HG02938 (cell line): ENCODE measurements at regions not wholly inside any gene's neighbourhood (a gene's known extent, or its start where the extent isn't known, plus 50 kb on each side); places are given as distances from the start of the nearest gene placed in this dataset.
"Not testable (repeated sequence)": the region's sequence is repeated elsewhere in the genome, so short reads cannot be mapped to it uniquely, and the experiment has no call there.

Experiments
- ATAC-seq: cut with Tn5 transposase; IDR thresholded peaks from one replicate; pipeline ENCODE4 v1.9.1; 2021; ENCODE audit warnings: mild to moderate bottlenecking, moderate library complexity; ENCODE audit not compliant: unreplicated experiment

GRCh38 chr6:54541541-54541940, 233.3 kb downstream of the TINAG start:
- no peak for ATAC-seq

- no peak for ATAC-seq
Measured at GRCh38 chr6:54559136-54559535, 250.9 kb downstream of the TINAG start.

DNA sequence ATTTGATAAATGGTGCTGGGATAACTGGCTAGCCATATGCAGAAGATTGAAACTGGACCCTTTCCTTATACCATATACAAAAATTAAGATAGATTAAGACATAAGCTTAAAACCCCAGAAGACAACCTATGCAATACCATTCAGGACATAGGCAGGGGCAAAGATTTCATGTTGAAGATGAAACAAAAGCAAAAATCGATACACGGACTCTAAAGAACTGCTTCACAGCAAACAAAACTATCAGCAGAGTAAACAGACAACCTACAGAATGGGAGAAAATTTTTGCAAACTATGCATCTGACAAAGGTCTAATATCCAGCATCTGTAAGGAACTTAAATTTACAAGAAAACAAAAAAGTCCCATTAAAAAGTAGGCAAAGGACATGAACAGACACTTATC, 255.9 kb downstream of the TINAG start:
- not testable (repeated sequence) for ATAC-seq

DNA sequence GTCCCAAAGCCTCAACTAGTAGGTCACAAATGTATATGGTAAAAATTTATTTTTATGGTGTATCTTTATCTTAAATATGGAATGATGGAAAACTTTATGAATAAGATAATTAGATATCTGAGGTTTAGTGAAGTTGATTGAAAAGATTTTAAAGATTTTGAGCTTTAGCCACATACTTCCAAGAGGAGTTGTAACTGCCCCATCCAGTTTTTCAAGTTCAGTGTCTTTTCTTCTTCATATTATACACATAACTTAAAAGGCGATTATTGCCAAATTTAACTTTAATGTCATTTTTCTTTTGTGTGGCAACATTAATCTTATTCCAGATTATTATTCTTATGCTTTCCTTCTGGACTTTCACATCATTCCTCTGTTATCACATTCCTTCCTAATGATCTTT, 266.4 kb downstream of the TINAG start:
- no peak for ATAC-seq

DNA sequence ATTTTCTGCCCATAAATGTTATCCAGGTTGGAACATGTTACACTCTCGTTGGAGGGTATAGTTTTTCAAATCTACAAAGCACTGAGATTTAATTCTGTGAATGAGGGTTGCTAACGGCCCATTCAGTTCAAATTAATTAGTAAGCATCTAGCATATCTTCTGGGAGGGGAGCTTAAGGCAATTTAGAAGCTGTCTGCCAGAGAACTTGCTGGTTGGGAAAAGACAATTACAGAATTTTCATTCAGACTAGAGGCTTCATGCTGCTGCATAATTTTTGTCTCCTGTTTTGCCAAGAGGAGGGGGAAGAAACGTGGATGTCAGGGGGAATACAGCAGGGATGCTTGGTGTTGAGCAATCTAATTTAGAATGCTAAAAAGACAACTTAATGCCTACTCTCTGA, 268.3 kb upstream of the FAM83B start:
- ATAC-seq: no peak

GRCh38 chr6:54579011-54579410, 267.6 kb upstream of the FAM83B start:
- ATAC-seq: no peak

GRCh38 chr6:54586251-54586650, 260.3 kb upstream of the FAM83B start:
- ATAC-seq: no peak

DNA sequence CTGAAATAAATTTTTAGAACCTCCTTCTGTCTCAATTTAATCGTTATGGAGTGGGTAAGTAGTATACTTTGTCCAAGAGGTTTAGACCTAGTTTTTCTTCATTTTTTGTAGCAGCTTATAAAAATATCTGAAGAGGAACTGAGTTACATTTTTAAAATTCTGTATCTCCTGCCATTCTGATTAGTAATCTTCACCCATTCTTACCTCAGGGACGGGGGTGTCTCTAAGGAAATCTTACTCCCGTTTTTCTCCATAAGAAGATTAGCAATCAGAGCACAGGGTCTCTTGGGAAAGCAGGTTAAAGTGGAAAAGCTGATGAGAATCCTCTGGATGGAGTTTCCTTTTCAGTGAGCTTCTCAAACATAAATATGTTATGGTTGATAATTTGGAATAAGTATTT, 259.3 kb upstream of the FAM83B start:
- no peak for ATAC-seq

DNA sequence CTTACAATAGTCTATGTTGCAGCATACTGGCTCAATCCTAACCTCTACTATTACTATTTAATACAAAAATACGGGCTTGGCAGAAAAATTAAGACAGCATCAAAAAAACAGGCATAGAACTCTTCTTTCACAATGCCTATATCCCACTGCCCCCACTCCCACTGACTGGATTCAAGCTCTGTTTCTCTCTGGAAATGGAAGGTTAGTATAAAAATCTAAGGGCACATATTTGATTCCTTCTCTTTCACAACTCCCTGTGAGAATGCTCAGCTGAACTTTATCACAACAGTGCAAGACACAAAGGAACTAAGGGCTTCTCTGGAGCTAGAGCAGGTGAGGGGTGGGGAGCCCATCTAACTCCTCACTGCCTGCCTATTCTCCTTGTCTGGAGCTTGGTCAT, 258.4 kb upstream of the FAM83B start:
- ATAC-seq: no peak

DNA sequence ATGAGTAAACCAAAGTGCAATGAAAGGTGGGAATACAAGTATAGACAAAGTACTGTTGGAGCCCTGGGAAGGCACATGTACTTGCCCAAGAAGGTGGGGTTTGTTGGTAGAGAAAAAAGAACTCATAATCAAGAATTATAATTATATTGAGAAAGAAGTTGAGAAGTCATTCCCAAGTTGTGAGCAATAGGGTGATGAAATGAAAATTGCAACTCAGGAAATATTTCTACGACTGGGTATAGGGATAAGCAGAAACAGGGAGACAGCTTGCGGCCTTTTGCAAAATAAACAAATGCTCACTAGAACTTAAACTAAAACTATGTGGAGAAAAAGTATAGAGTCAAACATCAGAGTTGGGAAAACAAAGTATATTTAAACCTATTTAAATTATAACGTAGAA, 250.7 kb upstream of the FAM83B start:
- no peak for ATAC-seq

- ATAC-seq: no peak
Measured at GRCh38 chr6:54598787-54599313, 247.7 kb upstream of the FAM83B start.

DNA sequence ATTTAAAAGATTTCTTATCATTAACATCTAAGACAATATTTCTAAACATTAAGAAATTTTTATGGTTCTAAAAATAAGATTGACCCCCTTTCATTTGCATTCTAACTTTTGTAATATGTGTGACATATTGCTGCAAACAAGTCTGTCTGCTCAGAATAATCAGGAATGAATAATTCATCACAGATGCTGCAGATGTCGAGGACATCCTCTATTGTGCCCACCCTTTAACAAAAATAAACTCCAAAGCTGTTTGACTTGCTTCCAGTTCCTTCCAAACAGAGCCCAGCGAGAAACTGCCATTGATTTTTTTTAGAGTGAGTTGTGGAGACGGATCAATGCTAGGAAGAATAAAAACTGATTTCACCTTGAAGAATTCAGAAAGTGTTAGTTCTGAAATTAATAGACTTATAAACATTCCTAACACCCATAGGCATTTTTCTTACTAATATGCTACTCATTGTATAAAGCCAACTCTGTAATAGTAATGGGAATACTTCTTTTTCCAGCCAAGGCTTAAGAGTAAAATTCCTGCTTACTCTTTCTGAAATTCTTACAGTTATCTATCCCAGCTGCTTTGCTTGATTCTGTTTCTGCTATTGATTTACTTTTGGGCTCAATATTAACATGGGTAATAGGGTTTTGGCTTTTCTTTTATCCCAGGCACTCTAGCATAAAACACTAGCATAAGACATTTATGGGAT, 244.8 kb upstream of the FAM83B start:
- no peak for ATAC-seq

DNA sequence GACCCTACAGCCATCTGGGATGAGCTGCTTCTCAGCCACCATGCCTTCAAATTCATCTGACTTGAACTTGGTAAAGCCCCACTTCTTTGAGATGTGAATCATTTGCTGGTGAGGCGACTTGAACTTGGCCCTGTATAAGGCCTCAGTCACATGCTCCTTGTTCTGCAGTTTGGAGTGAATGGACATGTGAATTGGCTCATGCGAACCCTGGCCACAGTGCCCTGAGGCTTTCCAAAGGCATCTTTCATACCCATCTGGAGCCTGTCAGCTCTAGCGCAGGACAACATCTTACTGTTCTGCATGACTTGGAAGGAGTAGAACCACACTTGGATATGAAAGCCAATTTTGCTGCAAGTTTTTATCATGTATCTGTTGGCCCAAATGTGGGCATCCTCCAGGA, 244.0 kb upstream of the FAM83B start:
- no peak for ATAC-seq

- no peak for ATAC-seq
Measured at GRCh38 chr6:54609981-54610380, 236.6 kb upstream of the FAM83B start.

GRCh38 chr6:54613596-54613995, 233.0 kb upstream of the FAM83B start:
- ATAC-seq: no peak

GRCh38 chr6:54614499-54615195, 231.9 kb upstream of the FAM83B start:
- ATAC-seq: no peak

GRCh38 chr6:54617730-54618129, 228.8 kb upstream of the FAM83B start:
- ATAC-seq: no peak

DNA sequence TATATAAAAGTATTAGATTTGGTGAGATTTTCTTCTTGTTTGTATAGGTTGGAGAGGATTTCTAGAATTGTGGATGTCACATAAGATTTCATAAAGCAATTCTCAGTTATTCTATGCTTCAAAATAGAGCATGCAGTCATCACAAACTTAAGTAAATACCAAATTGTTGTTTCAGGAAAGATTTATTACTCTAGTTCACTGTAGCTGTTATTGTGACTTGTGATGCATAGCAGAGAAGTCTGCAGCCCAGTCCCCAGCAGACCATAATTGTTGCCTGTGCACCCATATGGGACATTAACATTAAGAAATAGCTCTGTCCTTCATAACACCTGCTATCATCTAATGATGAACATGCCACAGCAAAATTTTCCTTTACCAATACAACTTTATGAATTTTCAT, 228.0 kb upstream of the FAM83B start:
- no peak for ATAC-seq

- no peak for ATAC-seq
Measured at GRCh38 chr6:54619102-54619501, 227.5 kb upstream of the FAM83B start.

- no peak for ATAC-seq
Measured at GRCh38 chr6:54621285-54621684, 225.3 kb upstream of the FAM83B start.

DNA sequence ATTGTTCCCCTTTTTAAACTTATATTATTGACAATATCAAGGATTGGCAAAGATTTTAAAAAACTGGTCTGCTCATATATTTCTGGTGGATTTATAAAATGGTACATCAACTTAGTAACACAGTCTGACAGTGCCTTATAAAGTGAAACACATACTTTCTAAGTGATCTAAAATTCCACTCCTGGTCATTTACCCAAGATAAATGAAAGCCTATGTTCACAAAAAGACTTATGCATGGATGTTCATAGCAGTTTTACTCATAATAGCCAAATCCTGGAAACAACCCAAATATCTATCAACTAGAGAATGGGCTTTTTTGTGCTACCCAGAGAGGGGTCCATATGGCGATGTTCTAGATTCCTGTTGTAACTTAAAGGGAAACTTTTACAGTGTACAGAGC, 222.4 kb upstream of the FAM83B start:
- no peak for ATAC-seq

DNA sequence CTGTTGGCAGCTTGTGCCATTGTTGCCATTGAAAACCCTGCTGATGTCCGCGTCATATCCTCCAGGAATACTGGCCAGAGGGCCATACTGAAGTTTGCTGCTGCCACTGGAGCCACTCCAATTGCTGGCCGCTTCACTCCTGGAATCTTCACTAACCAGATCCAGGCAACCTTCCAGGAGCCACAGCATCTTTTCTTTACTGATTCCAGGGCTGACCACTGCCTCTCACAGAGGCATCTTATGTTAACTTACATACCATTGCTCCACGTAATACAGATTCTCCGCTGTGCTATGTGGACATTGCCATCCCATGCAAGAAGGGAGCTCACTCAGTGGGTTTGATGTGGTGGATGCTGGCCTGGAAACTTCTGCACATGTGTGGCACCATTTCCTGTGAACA, 221.8 kb upstream of the FAM83B start:
- no peak for ATAC-seq

DNA sequence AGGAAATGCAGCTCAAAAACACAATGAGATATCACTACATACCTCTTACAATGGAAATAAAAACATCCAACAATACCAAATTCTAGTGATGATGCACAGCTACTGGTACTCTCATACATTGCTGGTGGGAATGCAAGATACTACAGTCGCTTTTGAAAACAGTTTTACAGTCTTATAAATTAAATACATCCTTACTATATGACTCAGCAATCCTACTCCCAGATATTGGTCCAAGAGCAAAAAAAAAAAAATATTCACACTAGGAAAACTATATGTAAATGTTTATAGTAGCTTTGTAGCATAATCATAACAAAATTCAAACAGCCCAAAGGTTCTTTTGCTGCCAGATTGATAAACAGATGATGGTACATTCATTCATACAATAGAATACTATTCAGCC, 217.4 kb upstream of the FAM83B start:
- no peak for ATAC-seq
